ENCODE measurements at regions not wholly inside any gene's neighbourhood (a gene's known extent, or its start where the extent isn't known, plus 50 kb on each side); places are given as distances from the start of the nearest gene placed in this dataset.

DNA sequence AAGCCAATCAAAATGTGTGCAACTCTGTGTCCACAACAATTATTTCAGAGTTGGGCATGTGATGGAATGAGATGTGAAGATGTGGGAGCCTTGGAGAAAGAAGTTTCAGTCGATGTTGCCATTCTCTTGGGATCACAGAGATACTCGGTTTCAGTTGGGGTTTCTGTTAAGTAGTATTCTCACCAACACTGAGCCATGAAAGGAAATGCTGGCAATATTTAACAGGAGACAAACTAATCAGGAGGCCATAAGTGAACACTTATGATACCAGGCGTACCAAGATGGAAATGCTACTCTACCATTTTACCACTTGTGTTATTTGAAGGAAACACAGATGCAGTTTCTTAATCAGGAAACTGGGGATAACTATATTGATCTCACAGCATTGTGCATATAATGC, 53.3 kb upstream of the NUDT7 start:
- TF ChIP-seq CTCF (conservative IDR thresholded peaks at IDR 0.05; ENCODE audit: low read length): no peak
- no peak for TF ChIP-seq EZH2phosphoT487 (IDR thresholded peaks at IDR 0.05; ENCODE audit: borderline replicate concordance)

All from Loucy (cell line).